Stimulated activated CD4-positive, alpha-beta T cell treated with anti-CD3 and anti-CD28 coated beads, Interleukin-4, amount 100 ng/mL, for 1 hour (primary cell): ENCODE measurements at regions not wholly inside any gene's neighbourhood (a gene's known extent, or its start where the extent isn't known, plus 50 kb on each side); places are given as distances from the start of the nearest gene placed in this dataset.
"Not testable (repeated sequence)": the region's sequence is repeated elsewhere in the genome, so short reads cannot be mapped to it uniquely, and the experiment has no call there.

ENCODE experiments used
- DNase-seq: peaks from one replicate; pipeline ENCODE4 v3.0.0-alpha.2; 2020

GRCh38 chr14:71441126-71441525, 491.1 kb upstream of the RGS6 start:
- DNase-seq: no peak

GRCh38 chr14:71444030-71444822, 488.0 kb upstream of the RGS6 start:
- DNase-seq: no peak

GRCh38 chr14:71448431-71449315, 483.6 kb upstream of the RGS6 start:
- DNase-seq: no peak

GRCh38 chr14:71449316-71450055, 482.7 kb upstream of the RGS6 start:
- DNase-seq: no peak

- no peak for DNase-seq
Measured at GRCh38 chr14:71451501-71451900, 480.7 kb upstream of the RGS6 start.

- DNase-seq: no peak
Measured at GRCh38 chr14:71452539-71452938, 479.7 kb upstream of the RGS6 start.

- no peak for DNase-seq
Measured at GRCh38 chr14:71452987-71453386, 479.2 kb upstream of the RGS6 start.

- DNase-seq: no peak
Measured at GRCh38 chr14:71454010-71454409, 478.2 kb upstream of the RGS6 start.

- DNase-seq: no peak
Measured at GRCh38 chr14:71454513-71455332, 477.5 kb upstream of the RGS6 start.

GRCh38 chr14:71460091-71460490, 472.1 kb upstream of the RGS6 start:
- no peak for DNase-seq

- not testable (repeated sequence) for DNase-seq
Measured at GRCh38 chr14:71461617-71462016, 470.6 kb upstream of the RGS6 start.

GRCh38 chr14:71463807-71464206, 468.4 kb upstream of the RGS6 start:
- DNase-seq: no peak

GRCh38 chr14:71464840-71465239, 467.4 kb upstream of the RGS6 start:
- DNase-seq: no peak

- no peak for DNase-seq
Measured at GRCh38 chr14:71465316-71465715, 466.9 kb upstream of the RGS6 start.

GRCh38 chr14:71466251-71466650, 466.0 kb upstream of the RGS6 start:
- no peak for DNase-seq

GRCh38 chr14:71466946-71467345, 465.3 kb upstream of the RGS6 start:
- no peak for DNase-seq

GRCh38 chr14:71467361-71467811, 464.8 kb upstream of the RGS6 start:
- DNase-seq: no peak

- no peak for DNase-seq
Measured at GRCh38 chr14:71468701-71469100, 463.5 kb upstream of the RGS6 start.

GRCh38 chr14:71469643-71470335, 462.4 kb upstream of the RGS6 start:
- no peak for DNase-seq

GRCh38 chr14:71471634-71472355, 460.4 kb upstream of the RGS6 start:
- DNase-seq: no peak
